Smooth muscle cell (in vitro differentiated cells): ENCODE measurements at regions not wholly inside any gene's neighbourhood (a gene's known extent, or its start where the extent isn't known, plus 50 kb on each side); places are given as distances from the start of the nearest gene placed in this dataset.

Experiments used
- DNase-seq: peaks from one replicate; lab custom pipeline; 2025; ENCODE audit not compliant: unreplicated experiment; lab: John Stamatoyannopoulos, UW
- H2AFZ ChIP-seq: fragments of 200-600 bp; sonication (generic); 2 replicates; pipeline ENCODE4 v1.6.0; 2016; ENCODE audit warnings: antibody characterized with exemption, low read depth, mild to moderate bottlenecking
- H3F3A ChIP-seq: fragments of 200-600 bp; sonication (generic); 2 replicates; pipeline ENCODE4 v1.6.0; 2017; ENCODE audit warnings: antibody characterized with exemption, low read depth
- H3K27ac ChIP-seq: fragments of 200-600 bp; sonication (generic); 2 replicates; pipeline ENCODE4 v1.5.1; 2016; ENCODE audit warnings: low read depth, mild to moderate bottlenecking
- H3K27me3 ChIP-seq: fragments of 200-600 bp; sonication (generic); 2 replicates; pipeline ENCODE4 v1.6.1; 2016; ENCODE audit warnings: low read depth, mild to moderate bottlenecking
- H3K36me3 ChIP-seq: fragments of 200-600 bp; sonication (generic); 2 replicates; pipeline ENCODE4 v1.5.1; 2016; ENCODE audit warnings: low read depth
- H3K4me1 ChIP-seq: fragments of 200-600 bp; sonication (generic); 2 replicates; pipeline ENCODE4 v1.5.1; 2016; ENCODE audit warnings: low read depth
- H3K4me2 ChIP-seq: fragments of 200-600 bp; sonication (generic); 2 replicates; pipeline ENCODE4 v1.6.0; 2016; ENCODE audit warnings: mild to moderate bottlenecking
- H3K4me3 ChIP-seq: fragments of 200-600 bp; sonication (generic); 2 replicates; pipeline ENCODE4 v1.5.1; 2016; ENCODE audit warnings: mild to moderate bottlenecking
- H3K79me2 ChIP-seq: fragments of 200-600 bp; sonication (generic); 2 replicates; pipeline ENCODE4 v1.6.0; 2016; ENCODE audit warnings: low read depth, mild to moderate bottlenecking
- H3K9ac ChIP-seq: fragments of 200-600 bp; sonication (generic); 2 replicates; pipeline ENCODE4 v1.6.0; 2016; ENCODE audit warnings: low read depth
- H3K9me3 ChIP-seq: fragments of 200-600 bp; sonication (generic); replicated peaks from 2 replicates; pipeline ENCODE4 v1.5.1; 2016; ENCODE audit warnings: low read depth
- H4K20me1 ChIP-seq: fragments of 200-600 bp; sonication (generic); 2 replicates; pipeline ENCODE4 v1.6.0; 2016; ENCODE audit warnings: low read depth
- WGBS: methylation state at CpG from one replicate; pipeline ENCODE4 v1.1.7; 2016; ENCODE audit warnings: low lambda C conversion rate; 5-methylcytosine and 5-hydroxymethylcytosine counted together
- TF ChIP-seq, protein P1 (sequence below): fragments of 200-600 bp; sonication (generic); IDR thresholded peaks from 2 replicates; pipeline ENCODE4 v1.5.1; 2017; ENCODE audit warnings: borderline replicate concordance, mild to moderate bottlenecking, antibody characterized with exemption; ENCODE audit not compliant: insufficient read depth, poor library complexity, severe bottlenecking

- TF ChIP-seq, protein P1, sequence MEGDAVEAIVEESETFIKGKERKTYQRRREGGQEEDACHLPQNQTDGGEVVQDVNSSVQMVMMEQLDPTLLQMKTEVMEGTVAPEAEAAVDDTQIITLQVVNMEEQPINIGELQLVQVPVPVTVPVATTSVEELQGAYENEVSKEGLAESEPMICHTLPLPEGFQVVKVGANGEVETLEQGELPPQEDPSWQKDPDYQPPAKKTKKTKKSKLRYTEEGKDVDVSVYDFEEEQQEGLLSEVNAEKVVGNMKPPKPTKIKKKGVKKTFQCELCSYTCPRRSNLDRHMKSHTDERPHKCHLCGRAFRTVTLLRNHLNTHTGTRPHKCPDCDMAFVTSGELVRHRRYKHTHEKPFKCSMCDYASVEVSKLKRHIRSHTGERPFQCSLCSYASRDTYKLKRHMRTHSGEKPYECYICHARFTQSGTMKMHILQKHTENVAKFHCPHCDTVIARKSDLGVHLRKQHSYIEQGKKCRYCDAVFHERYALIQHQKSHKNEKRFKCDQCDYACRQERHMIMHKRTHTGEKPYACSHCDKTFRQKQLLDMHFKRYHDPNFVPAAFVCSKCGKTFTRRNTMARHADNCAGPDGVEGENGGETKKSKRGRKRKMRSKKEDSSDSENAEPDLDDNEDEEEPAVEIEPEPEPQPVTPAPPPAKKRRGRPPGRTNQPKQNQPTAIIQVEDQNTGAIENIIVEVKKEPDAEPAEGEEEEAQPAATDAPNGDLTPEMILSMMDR, result no peak
- WGBS, result 88% methylated on average over 7 of the region's 7 CpGs
- no peak for DNase-seq
- Histone ChIP-seq H3K9ac (no peak overlapping the region), H3K79me2 (no peaks in the 10 kb centered on the region), H3K4me1 (no peaks in the 10 kb centered on the region), H2AFZ (no peak overlapping the region), H3F3A (no peaks in the 10 kb centered on the region), H3K4me2 (no peak overlapping the region), H3K9me3 (no peaks in the 10 kb centered on the region), H3K36me3 (no peaks in the 10 kb centered on the region), H4K20me1 (no peaks in the 10 kb centered on the region), H3K27me3 (peaks cover 11% of the 10 kb centered on the region), H3K4me3 (no peak overlapping the region), H3K27ac (no peak overlapping the region)
Observed at GRCh38 chr1:38662126-38662525, 197.4 kb downstream of the RRAGC start.

DNA sequence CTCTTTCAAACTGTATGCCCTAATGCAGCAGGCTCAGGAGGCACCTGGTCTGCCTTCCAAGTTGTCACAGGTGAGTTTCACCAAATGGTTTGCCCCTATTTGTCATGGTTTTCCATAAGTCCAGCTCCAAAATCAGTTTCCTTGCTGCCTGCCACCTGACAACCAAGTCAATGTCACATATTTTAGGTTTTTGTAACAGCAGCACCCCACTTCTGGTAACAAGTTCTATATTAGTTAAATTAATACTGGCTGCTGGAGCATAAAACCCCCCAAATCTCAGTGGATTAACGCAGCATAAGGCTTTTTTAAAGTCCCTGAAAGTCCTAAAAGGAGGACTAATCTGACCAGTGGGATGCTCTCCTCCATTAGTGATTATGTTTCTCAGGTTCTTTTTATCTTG is 200.7 kb downstream of the RRAGC start:
- TF ChIP-seq, protein P1, result no peak
- H3K27ac ChIP-seq, result no peak overlapping the region
- H3K4me2 ChIP-seq, result no peak overlapping the region
- no peaks in the 10 kb centered on the region for H3K4me1 ChIP-seq
- no peak for DNase-seq
- H3K27me3 ChIP-seq, result peaks cover 11% of the 10 kb centered on the region
- H3K4me3 ChIP-seq, result no peak overlapping the region
- no peaks in the 10 kb centered on the region for H3K79me2 ChIP-seq
- H2AFZ ChIP-seq, result no peak overlapping the region
- H4K20me1 ChIP-seq, result no peaks in the 10 kb centered on the region
- H3K36me3 ChIP-seq, result no peaks in the 10 kb centered on the region
- WGBS, result 70% methylated on average over 1 of the region's 1 CpG
- no peak overlapping the region for H3K9ac ChIP-seq
- no peaks in the 10 kb centered on the region for H3F3A ChIP-seq
- no peaks in the 10 kb centered on the region for H3K9me3 ChIP-seq

- no peaks in the 10 kb centered on the region for H3K79me2 ChIP-seq
- no peak overlapping the region for H3K9ac ChIP-seq
- H3K27me3 ChIP-seq, result peaks cover 3% of the 10 kb centered on the region
- H3K4me3 ChIP-seq, result no peak overlapping the region
- 95% methylated on average over 2 of the region's 2 CpGs for WGBS
- H3K36me3 ChIP-seq, result no peaks in the 10 kb centered on the region
- no peaks in the 10 kb centered on the region for H3K9me3 ChIP-seq
- H3F3A ChIP-seq, result no peaks in the 10 kb centered on the region
- H3K4me2 ChIP-seq, result no peak overlapping the region
- no peaks in the 10 kb centered on the region for H4K20me1 ChIP-seq
- TF ChIP-seq, protein P1, result no peak
- DNase-seq, result no peak
- no peak overlapping the region for H3K27ac ChIP-seq
- H2AFZ ChIP-seq, result no peak overlapping the region
- H3K4me1 ChIP-seq, result no peaks in the 10 kb centered on the region
Observed at GRCh38 chr1:38657873-38658272, 201.7 kb downstream of the RRAGC start.

DNA sequence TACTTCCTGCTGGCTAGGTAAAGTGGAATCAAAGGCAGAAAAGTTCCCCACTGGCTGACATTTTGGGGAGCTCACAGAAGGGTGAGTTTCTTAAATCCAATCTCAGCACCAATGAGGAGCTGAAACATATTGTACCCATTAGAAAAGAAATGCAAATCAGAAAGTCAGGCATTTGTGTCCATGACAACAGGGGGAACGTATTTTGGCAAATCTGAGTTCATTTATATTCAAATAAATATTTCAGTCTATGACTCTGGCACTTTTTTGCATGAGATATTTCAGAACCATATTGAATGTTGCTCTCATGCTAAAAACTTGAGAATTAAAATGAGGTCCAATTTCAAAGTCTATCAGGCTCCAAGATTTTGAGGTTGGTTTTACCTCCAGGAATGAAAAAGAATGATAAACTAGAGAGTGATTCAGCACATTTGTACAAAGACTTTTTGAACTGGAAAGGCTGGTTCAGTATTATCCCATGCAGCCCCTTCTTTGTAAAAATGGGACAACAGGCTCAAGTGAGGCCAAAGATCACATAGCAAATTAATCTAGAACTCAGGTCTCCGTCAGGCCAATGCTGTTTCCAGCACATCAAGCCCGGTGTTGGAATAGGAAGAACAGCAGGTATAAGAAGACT is 202.2 kb downstream of the RRAGC start:
- H4K20me1 ChIP-seq, result no peaks in the 10 kb centered on the region
- TF ChIP-seq, protein P1, result no peak
- H3K27ac ChIP-seq, result no peak overlapping the region
- H3K9me3 ChIP-seq, result no peaks in the 10 kb centered on the region
- H2AFZ ChIP-seq, result no peak overlapping the region
- H3K4me2 ChIP-seq, result no peak overlapping the region
- H3K36me3 ChIP-seq, result no peaks in the 10 kb centered on the region
- no peaks in the 10 kb centered on the region for H3F3A ChIP-seq
- no peak overlapping the region for H3K9ac ChIP-seq
- H3K4me3 ChIP-seq, result no peak overlapping the region
- H3K79me2 ChIP-seq, result no peaks in the 10 kb centered on the region
- no peaks in the 10 kb centered on the region for H3K27me3 ChIP-seq
- no peaks in the 10 kb centered on the region for H3K4me1 ChIP-seq
- DNase-seq, result no peak
- WGBS, result 90% methylated on average over 3 of the region's 3 CpGs
